GM19395 (cell line): ENCODE measurements at regions not wholly inside any gene's neighbourhood (a gene's known extent, or its start where the extent isn't known, plus 50 kb on each side); places are given as distances from the start of the nearest gene placed in this dataset.

ENCODE experiments used
- ATAC-seq: cut with Tn5 transposase; IDR thresholded peaks from one replicate; pipeline ENCODE4 v1.9.1; 2021; ENCODE audit warnings: mild to moderate bottlenecking, moderate library complexity; ENCODE audit not compliant: unreplicated experiment

DNA sequence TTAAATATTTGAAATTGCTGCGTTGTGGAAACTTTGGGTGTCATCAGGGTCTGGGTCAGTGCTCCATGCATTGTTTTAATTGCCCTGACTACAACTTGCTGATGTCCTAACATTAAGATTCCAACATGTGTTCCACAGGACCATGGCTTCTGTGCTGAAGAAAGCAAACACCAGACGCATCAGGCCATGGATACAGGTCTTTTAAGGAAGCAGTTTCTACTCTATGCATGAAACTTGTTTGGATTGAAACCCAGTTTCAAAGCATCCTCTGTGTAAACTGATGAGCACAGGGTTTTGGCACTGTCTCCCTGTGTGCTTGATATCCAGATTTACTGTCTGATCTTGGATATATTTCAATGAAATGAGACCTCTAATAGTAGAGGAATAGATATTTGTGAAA, 328.4 kb upstream of the SLC10A2 start:
- ATAC-seq = no peak

GRCh38 chr13:103391936-103392335, 325.7 kb upstream of the SLC10A2 start:
- no peak for ATAC-seq

GRCh38 chr13:103388839-103389238, 322.6 kb upstream of the SLC10A2 start:
- no peak for ATAC-seq

DNA sequence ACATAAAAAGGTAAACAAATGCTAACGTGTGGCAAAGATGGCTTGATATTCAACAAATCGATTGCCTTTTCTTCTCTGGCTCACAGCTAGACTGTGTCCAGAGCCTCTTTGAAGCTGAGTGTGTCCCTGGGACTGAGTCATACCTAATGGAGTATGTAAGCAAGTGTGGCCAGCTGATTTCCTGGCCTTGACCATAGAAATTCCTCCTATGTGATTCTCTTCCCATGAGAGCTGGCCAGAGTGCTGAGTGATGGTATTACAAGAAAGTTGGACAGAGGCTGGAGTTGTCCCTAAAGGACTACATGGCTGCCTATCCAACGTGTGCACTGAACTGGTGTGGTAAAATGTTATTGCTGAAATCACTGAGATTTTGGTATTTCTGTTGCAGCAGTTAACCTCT, 320.1 kb upstream of the SLC10A2 start:
- ATAC-seq = no peak

DNA sequence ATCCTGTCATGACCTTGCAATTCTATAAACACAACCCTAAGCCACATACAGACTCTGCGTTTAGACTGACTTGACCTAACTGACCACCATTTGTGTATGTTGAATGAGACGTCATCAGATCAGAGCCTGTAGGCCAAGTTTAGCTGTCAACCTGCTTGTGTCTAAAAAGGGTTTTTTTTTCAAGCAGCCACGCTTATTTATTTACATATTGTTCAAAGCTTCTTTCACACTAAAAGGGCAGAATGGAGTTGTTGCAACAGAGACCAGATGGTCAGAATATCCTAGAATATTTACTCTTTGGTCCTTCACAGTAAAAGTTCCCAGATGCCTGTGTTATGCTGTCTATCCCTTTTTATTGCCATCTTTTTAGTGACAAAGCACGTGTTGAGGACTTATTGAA, 307.7 kb upstream of the SLC10A2 start:
- no peak for ATAC-seq

DNA sequence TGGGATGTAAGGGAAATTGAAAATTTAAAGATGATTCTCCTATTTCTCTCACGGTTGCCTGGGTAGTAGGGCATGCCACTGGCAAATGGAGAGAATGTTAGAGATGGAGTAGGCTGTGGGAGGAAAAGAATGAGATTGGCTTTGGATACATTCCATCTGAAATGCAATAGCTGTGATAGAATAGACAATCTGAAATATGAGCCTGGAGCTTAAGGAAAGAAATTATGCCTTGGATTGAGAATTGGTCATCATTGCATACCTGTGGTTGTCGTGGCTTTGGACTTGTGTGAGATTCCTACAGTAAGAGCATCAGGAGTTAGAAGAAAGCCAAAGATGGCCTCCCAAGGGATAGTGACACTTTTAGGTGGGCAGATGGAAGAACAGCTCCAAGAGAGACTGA, 305.1 kb upstream of the SLC10A2 start:
- ATAC-seq = no peak

GRCh38 chr13:103370790-103371189, 304.6 kb upstream of the SLC10A2 start:
- no peak for ATAC-seq

- ATAC-seq = no peak
Observed at GRCh38 chr13:103358255-103358932, 292.2 kb upstream of the SLC10A2 start.

DNA sequence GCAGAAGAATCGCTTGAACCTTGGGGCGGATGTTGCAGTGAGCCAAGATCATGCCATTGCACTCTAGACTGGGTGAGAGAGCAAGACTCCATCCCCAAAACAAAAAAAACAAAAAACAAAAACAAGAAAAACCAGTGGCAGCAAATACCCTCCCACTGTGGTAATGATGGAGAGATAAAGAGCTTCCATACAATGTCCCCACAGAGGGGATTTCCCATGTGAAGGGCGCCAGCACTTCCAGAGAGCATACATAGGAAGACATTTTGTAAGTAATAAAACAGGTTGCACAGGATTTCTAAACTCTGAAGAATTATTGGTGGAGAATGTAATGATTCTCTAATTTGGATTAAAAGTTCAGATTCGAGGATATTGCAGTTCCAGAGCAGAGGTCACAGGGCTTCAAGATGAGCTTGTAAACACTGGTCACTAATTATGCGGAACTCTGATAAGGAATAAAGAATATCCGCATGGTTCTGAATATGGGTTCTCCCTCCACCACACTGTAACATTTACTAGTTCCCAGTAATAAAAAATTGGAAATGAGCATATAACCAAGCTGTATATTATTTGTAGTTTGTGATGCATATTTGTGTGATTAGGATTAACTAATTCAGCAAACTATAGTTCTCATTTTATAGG, 290.1 kb upstream of the SLC10A2 start:
- ATAC-seq = no peak

- ATAC-seq = no peak
Observed at GRCh38 chr13:103354171-103354570, 288.0 kb upstream of the SLC10A2 start.

DNA sequence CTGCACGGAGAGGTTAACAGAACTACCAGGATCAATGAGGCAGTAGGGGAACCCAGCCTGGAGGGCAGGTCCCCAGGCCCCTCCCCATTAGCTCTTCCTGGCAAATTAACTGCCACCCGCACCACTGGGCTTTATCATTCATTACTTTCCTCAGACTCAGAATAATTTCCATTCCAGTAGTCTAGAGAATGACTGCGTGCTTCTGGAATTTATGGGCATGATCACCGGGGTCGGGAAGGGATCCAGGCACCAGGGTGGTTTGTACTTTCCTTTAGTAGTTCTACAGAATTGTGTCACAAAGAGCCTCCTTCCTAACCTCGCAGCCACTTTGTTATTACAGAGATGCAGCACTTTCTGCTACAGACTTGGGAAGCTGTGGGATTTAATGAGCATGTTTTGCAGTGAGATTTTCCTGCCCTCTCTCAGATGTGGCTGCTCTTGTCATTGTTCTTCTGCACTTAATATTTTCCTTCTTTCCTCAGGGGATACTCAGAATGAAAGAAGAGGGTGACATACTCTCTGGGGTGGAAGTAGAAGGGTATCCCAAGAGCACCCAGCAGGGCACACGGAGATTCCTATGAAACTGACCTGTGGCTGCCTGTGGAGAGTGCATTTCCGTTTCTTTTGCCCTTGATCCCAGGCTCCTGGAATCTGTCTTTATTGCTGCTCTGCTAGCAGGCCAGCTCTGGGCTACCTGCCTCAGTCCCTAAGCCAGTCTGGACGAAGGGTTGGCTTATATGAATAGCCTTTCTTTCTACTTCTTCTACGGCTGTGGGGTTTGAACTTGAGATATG, 285.0 kb upstream of the SLC10A2 start:
- no peak for ATAC-seq

DNA sequence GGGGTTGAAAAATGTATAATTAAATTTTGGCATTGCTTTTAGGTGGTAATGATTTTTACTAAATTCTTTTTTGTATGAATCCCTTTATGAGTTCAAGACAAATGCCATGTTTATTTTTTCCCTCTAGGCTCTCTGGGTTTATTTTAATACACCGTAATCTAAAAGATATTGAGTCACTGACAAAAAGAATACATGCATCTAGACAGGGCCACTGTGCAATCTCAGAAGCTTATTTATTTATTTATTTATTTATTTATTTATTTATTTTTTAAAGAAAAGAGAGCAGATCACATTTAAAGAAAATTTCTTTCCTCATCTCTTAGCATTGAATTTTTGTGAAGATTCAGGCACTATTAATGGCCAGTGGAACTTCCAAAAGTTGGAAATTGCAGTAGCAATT, 283.9 kb upstream of the SLC10A2 start:
- ATAC-seq = no peak

DNA sequence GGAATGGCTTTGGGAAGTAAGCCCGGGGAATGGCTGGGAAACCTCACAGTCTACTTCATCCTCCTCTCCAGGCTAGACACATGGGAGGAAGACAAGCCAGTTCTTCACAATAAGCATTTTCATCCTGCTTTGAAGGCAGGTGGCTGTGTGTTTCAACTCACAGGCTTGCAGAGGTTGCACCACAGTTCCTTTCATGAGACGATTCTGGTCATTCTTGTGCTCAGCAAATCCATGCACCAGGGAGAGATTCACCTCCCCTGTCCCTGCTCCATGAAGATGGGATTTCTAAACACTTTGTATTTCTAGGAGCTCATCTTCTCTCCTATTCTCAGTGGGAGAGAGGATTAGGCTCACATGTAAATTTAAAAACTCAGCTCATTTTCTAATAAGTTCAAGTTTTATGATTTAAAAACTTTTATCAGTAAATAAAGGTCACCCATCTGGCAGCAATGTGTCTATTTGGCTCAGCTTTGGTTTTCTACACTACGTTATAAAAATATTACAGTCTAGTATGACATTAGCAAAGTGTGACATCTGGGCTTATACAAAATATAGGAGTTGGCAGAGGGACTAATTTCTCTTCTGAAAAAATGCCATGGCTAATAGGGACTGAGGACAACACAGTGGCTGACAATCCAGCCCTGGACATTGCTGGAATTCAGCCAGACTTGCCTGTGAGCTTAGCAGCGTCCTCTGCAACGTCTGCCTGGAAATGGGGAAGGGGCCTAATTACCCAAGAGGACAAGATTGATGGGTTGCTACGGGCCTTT, 283.2 kb upstream of the SLC10A2 start:
- ATAC-seq = no peak

DNA sequence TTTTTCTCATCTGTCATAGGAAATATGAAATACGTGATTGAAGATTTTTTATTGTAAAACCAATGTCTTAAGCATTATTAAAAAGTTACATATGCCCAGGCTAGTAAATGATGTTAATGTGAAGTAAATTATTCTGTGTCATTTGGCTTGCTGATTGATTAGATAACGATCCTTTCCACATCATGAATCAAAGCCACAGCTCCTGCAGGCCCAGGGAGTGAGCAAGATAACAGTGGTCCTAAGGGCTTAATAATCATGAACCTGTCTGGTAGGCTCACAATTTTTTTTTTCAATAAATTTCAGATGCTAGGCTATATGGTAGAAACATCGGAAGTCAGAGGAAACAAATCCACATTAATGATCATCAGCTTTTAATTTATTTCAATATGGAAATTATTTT, 269.0 kb upstream of the SLC10A2 start:
- no peak for ATAC-seq

DNA sequence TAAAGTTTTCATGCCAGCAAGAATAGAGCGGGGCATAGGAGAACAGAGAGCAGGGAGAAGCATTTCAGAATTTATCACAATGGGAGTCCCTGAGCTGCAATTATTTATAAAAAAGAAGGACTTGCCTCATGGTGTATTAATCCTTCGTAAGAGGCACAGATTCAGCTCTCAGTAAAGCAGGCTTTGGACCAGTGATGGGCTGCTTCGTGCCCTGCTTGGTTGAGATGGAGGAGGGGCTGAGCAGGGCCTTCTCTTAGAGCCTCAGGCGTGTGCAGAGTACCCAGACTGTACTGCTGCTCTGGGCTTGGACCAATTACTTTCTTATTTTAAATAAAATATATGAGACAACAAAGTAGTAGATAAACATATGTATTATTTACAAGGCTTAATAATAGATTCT, 265.7 kb upstream of the SLC10A2 start:
- no peak for ATAC-seq

GRCh38 chr13:103328899-103329298, 262.7 kb upstream of the SLC10A2 start:
- ATAC-seq = no peak

- no peak for ATAC-seq
Observed at GRCh38 chr13:103326326-103326725, 260.1 kb upstream of the SLC10A2 start.

DNA sequence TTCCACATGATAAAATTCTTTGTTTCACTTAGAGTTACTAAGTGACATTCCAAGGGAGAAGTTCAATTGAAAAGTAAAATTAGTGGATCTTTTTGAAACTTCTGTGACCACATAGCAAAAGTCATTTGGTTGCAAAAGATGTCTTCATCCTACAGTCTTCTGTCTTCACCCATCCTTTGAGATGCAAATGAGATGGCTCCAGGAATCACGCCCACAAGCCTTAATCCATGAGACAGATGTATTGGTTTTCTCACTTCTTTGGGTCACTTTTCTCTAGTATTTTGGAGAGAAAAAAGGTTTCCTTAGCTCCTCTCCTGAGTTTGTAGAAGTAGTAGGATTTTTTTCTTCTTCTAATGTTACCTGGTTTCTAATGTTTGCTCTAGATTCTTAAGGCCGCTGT, 259.5 kb upstream of the SLC10A2 start:
- no peak for ATAC-seq

- no peak for ATAC-seq
Observed at GRCh38 chr13:103324641-103325040, 258.4 kb upstream of the SLC10A2 start.

DNA sequence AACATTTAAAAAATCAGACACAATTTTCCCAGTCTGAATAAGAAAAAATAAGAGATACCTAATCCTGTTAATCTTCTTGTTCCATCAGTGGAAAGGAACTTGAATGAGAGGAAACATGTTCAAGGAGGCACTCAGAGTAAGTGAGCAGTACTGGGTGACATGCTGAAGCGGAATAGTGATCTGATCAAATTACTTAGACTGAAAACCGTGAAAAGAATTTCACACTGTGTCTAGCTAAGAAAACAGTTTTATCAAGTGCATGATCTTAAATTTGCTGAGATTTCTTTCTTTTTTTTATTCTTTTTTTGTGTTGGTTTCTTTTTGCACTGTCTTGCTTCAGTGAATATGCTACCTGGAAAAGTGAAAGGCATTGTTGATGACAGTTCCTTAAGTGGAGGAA, 249.5 kb upstream of the SLC10A2 start:
- no peak for ATAC-seq

GRCh38 chr13:103312467-103312866, 246.2 kb upstream of the SLC10A2 start:
- no peak for ATAC-seq
